Sciatic nerve (tissue), 2 donors: ENCODE measurements at regions not wholly inside any gene's neighbourhood (a gene's known extent, or its start where the extent isn't known, plus 50 kb on each side); places are given as distances from the start of the nearest gene placed in this dataset.

Experiments
- ATAC-seq: fragments of 200-7000 bp; cut with Tn5 transposase; one replicate; pipeline ENCODE4 v1.9.1; 2020; ENCODE audit warnings: mild to moderate bottlenecking, moderate library complexity
- DNase-seq: peaks from one replicate; pipeline ENCODE4 v3.0.0-alpha.2; 2020; ENCODE audit warnings: low spot score
- intact Hi-C: fragments of 100-400 bp; cut with DNase I; formaldehyde crosslinking; loops from one replicate; pipeline ENCODE4 v1.14.2; 2022
- donor health status: DM: no; HTN: no; CAD: no.
- donor health status: DM: no; HTN: no; CAD: no.

GRCh38 chr12:87930033-87930432 is 99.2 kb downstream of the C12orf50 start:
- intact Hi-C loops = no loop called here
- DNase-seq = no peak
- no peak for ATAC-seq

GRCh38 chr12:87929346-87929745 is 99.9 kb downstream of the C12orf50 start:
- DNase-seq (no peak), ATAC-seq (no peak)
- intact Hi-C loops = no loop called here

- ATAC-seq (no peak), DNase-seq (no peak)
- intact Hi-C loops = no loop called here
Measured at GRCh38 chr12:87928031-87928430, 101.2 kb downstream of the C12orf50 start.

GRCh38 chr12:87925021-87925420 is 104.2 kb downstream of the C12orf50 start:
- intact Hi-C loops = no loop called here

GRCh38 chr12:87924149-87924548 is 105.1 kb downstream of the C12orf50 start:
- no peak for DNase-seq
- intact Hi-C loops = no loop called here
- no peak for ATAC-seq

More at GRCh38 chr12:87925021-87925420, 104.2 kb downstream of the C12orf50 start:
- ATAC-seq = no peak
- DNase-seq = no peak

- ATAC-seq (no peak), DNase-seq (no peak)
- intact Hi-C loops = no loop called here
Measured at GRCh38 chr12:87923361-87923760, 105.8 kb downstream of the C12orf50 start.

- DNase-seq = no peak
- ATAC-seq = no peak
- intact Hi-C loops = no loop called here
Measured at GRCh38 chr12:87922736-87923135, 106.5 kb downstream of the C12orf50 start.

- DNase-seq (no peak), ATAC-seq (no peak)
- intact Hi-C loops = no loop called here
Measured at GRCh38 chr12:87921621-87922020, 107.6 kb downstream of the C12orf50 start.

- no peak for DNase-seq
- intact Hi-C loops = no loop called here
- ATAC-seq = no peak
Measured at GRCh38 chr12:87920139-87920538, 109.1 kb downstream of the C12orf50 start.

- no peak for ATAC-seq
- DNase-seq = no peak
- intact Hi-C loops = no loop called here
Measured at GRCh38 chr12:87901457-87901856, 127.7 kb downstream of the C12orf50 start.

GRCh38 chr12:87897662-87898061 is 131.5 kb downstream of the C12orf50 start:
- ATAC-seq (no peak), DNase-seq (no peak)
- intact Hi-C loops = no loop called here

GRCh38 chr12:87883806-87884205 is 145.4 kb downstream of the C12orf50 start:
- intact Hi-C loops = no loop called here
- no peak for ATAC-seq

GRCh38 chr12:87879141-87879540 is 150.1 kb downstream of the C12orf50 start:
- intact Hi-C loops = no loop called here
- DNase-seq = no peak
- ATAC-seq = no peak

More at GRCh38 chr12:87883806-87884205, 145.4 kb downstream of the C12orf50 start:
- DNase-seq = no peak

GRCh38 chr12:87870493-87871460 is 158.4 kb downstream of the C12orf50 start:
- DNase-seq (no peak), ATAC-seq (no peak)
- intact Hi-C loops = no loop called here

- ATAC-seq (no peak), DNase-seq (no peak)
- intact Hi-C loops = no loop called here
Measured at GRCh38 chr12:87870061-87870460, 159.1 kb downstream of the C12orf50 start.

- intact Hi-C loops = no loop called here
- ATAC-seq (no peak), DNase-seq (no peak)
Measured at GRCh38 chr12:87866578-87867292, 162.5 kb downstream of the C12orf50 start.

- ATAC-seq (no peak), DNase-seq (no peak)
- intact Hi-C loops = no loop called here
Measured at GRCh38 chr12:87861791-87862190, 167.4 kb downstream of the C12orf50 start.

- ATAC-seq = no peak
- no peak for DNase-seq
- intact Hi-C loops = no loop called here
Measured at GRCh38 chr12:87853448-87854003, 175.7 kb downstream of the C12orf50 start.

GRCh38 chr12:87849074-87849473 is 180.1 kb downstream of the C12orf50 start:
- ATAC-seq (no peak), DNase-seq (no peak)
- intact Hi-C loops = no loop called here
